ENCODE measurements at regions not wholly inside any gene's neighbourhood (a gene's known extent, or its start where the extent isn't known, plus 50 kb on each side); places are given as distances from the start of the nearest gene placed in this dataset.

GRCh38 chr6:84525907-84526306 lies 238.5 kb downstream of the TBX18 start:
- DNase-seq (ENCODE audit: low spot score): no peak

GRCh38 chr6:84524636-84525035 lies 239.8 kb downstream of the TBX18 start:
- DNase-seq (ENCODE audit: low spot score): no peak

GRCh38 chr6:84522135-84522549 lies 242.3 kb downstream of the TBX18 start:
- no peak for DNase-seq (ENCODE audit: low spot score)

GRCh38 chr6:84521511-84521910 lies 242.9 kb downstream of the TBX18 start:
- no peak for DNase-seq (ENCODE audit: low spot score)

GRCh38 chr6:84517741-84518530 lies 246.5 kb downstream of the TBX18 start:
- no peak for DNase-seq (ENCODE audit: low spot score)

- no peak for DNase-seq (ENCODE audit: low spot score)
Observed at GRCh38 chr6:84516154-84516553, 248.2 kb downstream of the TBX18 start.

DNA sequence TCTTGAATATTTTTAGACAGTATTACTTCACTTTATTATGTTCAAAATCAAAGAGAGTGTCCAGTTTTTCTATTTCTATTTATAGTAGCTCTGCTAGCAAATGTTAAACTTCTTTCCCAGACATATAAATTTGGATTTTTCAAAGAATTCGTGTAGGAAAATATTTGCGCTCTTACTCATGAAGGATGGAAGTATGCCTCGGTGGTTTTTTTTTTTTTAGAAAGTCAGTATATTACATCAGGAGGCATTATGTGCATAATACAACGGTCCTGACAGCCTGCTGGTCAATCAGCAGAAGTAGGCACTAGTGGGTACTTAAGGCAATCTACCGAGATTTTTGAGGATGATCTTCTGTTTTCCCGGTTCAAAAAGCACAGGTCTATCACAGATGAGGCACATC lies 249.3 kb downstream of the TBX18 start:
- no peak for DNase-seq (ENCODE audit: low spot score)

GRCh38 chr6:84514089-84514971 lies 250.1 kb downstream of the TBX18 start:
- no peak for DNase-seq (ENCODE audit: low spot score)

GRCh38 chr6:84512391-84512790 lies 252.0 kb downstream of the TBX18 start:
- no peak for DNase-seq (ENCODE audit: low spot score)

- no peak for DNase-seq (ENCODE audit: low spot score)
Observed at GRCh38 chr6:84511929-84512328, 252.5 kb downstream of the TBX18 start.

GRCh38 chr6:84508981-84509380 lies 255.4 kb downstream of the TBX18 start:
- DNase-seq (ENCODE audit: low spot score): no peak

GRCh38 chr6:84508334-84508733 lies 256.1 kb downstream of the TBX18 start:
- no peak for DNase-seq (ENCODE audit: low spot score)

GRCh38 chr6:84504025-84504424 lies 260.4 kb downstream of the TBX18 start:
- DNase-seq (ENCODE audit: low spot score): no peak

DNA sequence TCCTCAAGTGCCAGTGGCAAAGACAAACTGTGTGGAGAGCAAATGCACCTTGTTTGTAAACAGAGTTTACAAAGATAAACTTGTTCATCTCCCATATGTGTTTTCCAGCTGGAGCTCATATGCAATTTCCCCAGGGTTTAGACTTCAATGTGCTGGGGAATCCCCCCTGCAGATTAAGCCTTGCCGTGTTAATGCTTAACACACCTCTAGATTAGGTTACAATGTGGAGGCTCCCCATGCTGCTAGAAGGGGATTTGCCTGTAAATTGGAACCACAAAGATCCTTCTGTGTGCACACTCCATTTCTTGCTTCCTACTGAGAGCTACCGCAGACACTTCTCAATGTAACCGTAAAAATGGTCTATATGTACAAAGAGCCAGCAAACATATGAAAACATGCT lies 263.1 kb downstream of the TBX18 start:
- DNase-seq (ENCODE audit: low spot score): no peak

- no peak for DNase-seq (ENCODE audit: low spot score)
Observed at GRCh38 chr6:84500726-84501125, 263.7 kb downstream of the TBX18 start.

GRCh38 chr6:84498905-84499304 lies 265.5 kb downstream of the TBX18 start:
- no peak for DNase-seq (ENCODE audit: low spot score)

DNA sequence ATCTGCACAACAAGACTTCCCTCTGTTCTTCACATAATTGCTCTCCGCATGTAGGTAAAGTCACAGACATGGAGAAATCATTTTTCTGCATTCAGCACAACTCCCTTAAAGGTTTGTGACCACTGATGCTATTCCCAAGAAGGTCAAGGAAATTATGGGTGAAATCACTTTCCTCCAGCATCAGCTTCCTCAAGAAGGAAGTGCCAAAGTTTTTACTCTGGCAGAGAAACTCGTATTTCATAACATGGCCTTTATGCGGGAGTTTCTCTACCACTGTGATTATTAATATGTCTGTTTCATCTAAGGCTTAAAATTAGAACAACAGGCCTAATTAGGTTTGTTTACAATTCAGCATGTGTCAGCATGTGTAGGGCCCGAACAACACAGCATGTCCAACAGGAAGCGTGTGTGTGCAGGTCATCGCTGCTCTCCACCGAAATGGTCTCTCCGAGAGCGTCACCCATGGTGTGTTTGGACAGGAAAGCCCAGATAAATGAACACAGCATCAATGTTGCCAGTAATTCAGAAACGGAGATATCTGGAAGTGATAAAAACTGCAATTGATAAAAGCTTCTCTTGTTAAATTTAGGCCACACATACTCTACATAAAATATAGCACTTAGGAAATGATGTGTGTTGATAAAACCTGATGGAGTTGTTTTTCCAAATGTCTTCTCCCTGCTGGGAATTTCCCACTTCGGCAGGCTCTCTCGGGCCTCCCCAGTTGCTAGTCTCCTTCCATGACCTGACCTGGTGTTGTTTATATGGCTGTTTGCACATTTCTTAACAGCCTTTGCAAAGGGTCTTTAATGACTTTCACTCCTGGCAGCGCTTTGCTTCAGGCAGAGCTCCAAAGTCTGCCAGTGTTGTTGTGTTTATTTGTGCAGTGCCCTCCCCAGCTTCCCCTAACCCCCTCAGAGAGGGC lies 265.1 kb upstream of the CEP162 start:
- DNase-seq (ENCODE audit: low spot score): no peak

DNA sequence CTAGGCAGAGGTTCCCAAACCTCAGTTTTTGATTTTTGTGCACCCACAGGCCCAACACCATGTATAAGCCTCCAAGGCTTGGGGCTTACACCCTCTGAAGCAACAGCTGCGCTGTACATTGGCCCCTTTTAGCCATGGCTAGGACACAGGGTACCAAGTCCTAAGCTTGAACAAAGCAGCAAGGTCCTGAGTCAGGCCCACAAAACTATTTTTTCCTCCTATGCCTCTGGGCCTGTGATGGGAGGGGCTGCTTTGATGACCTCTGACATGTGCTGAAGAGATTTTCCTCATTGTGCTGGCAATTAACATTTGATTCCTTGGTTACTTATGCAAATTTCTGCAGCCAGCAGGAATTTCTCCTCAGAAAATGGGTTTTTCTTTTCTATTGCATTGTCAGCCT lies 262.2 kb upstream of the CEP162 start:
- no peak for DNase-seq (ENCODE audit: low spot score)

GRCh38 chr6:84486526-84486925 lies 259.1 kb upstream of the CEP162 start:
- no peak for DNase-seq (ENCODE audit: low spot score)

- DNase-seq (ENCODE audit: low spot score): no peak
Observed at GRCh38 chr6:84469144-84469543, 241.7 kb upstream of the CEP162 start.

- DNase-seq (ENCODE audit: low spot score): no peak
Observed at GRCh38 chr6:84467296-84467695, 239.9 kb upstream of the CEP162 start.

All from mesenteric fat pad (tissue), 1 donor.